ENCODE measurements at regions not wholly inside any gene's neighbourhood (a gene's known extent, or its start where the extent isn't known, plus 50 kb on each side); places are given as distances from the start of the nearest gene placed in this dataset.
"Not testable (repeated sequence)": the region's sequence is repeated elsewhere in the genome, so short reads cannot be mapped to it uniquely, and the experiment has no call there.

DNA sequence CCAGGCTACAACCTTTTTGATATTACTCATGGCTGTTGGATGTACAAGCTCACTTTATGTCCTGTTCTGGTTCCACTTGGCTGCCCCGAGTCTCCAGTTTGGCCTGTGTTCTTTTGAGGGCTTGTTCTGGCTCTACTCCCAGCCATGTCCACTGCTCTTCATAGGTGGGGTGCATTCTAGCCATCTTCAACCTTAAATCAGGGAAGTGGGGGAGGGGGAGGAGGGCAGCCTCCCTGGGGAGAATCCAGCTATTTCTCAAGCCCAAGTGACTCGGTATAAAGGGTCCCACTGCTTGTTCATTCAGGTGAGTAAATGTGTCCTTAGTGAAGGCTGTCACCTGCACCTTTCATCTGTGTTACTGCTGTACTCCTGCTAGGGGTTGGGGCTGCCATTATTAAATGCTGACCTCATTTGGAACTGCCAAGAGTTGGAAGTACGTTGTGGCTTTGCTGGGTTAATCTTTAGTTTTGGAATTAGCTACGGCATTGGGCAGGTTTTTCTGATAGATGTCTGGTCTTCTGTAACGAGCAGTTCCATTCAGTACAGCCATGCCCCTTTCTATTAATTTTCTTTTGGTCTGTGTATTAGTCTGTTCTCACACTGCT is 255.8 kb downstream of the GOLGA6L6 start:
- TF ChIP-seq, protein P1, sequence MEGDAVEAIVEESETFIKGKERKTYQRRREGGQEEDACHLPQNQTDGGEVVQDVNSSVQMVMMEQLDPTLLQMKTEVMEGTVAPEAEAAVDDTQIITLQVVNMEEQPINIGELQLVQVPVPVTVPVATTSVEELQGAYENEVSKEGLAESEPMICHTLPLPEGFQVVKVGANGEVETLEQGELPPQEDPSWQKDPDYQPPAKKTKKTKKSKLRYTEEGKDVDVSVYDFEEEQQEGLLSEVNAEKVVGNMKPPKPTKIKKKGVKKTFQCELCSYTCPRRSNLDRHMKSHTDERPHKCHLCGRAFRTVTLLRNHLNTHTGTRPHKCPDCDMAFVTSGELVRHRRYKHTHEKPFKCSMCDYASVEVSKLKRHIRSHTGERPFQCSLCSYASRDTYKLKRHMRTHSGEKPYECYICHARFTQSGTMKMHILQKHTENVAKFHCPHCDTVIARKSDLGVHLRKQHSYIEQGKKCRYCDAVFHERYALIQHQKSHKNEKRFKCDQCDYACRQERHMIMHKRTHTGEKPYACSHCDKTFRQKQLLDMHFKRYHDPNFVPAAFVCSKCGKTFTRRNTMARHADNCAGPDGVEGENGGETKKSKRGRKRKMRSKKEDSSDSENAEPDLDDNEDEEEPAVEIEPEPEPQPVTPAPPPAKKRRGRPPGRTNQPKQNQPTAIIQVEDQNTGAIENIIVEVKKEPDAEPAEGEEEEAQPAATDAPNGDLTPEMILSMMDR (conservative IDR thresholded peaks at IDR 0.05) = not testable (repeated sequence)
- TF ChIP-seq EZH2 (IDR thresholded peaks at IDR 0.05; ENCODE audit: low read depth) = not testable (repeated sequence)
